DND-41 (cell line): ENCODE measurements at regions not wholly inside any gene's neighbourhood (a gene's known extent, or its start where the extent isn't known, plus 50 kb on each side); places are given as distances from the start of the nearest gene placed in this dataset.

Experiments
- CTCF ChIP-seq: IDR thresholded peaks from 2 replicates; pipeline ENCODE4 v1.5.1; 2012; ENCODE audit warnings: borderline replicate concordance, low read length, moderate library complexity, mild to moderate bottlenecking; ENCODE audit not compliant: poor library complexity, severe bottlenecking; ENCODE audit errors: extremely low read depth
- EZH2 ChIP-seq: IDR thresholded peaks from 3 replicates; pipeline ENCODE4 v1.6.1; 2012; ENCODE audit warnings: borderline replicate concordance, low read depth, mild to moderate bottlenecking, moderate library complexity, low read length, inconsistent platforms; ENCODE audit not compliant: severe bottlenecking

DNA sequence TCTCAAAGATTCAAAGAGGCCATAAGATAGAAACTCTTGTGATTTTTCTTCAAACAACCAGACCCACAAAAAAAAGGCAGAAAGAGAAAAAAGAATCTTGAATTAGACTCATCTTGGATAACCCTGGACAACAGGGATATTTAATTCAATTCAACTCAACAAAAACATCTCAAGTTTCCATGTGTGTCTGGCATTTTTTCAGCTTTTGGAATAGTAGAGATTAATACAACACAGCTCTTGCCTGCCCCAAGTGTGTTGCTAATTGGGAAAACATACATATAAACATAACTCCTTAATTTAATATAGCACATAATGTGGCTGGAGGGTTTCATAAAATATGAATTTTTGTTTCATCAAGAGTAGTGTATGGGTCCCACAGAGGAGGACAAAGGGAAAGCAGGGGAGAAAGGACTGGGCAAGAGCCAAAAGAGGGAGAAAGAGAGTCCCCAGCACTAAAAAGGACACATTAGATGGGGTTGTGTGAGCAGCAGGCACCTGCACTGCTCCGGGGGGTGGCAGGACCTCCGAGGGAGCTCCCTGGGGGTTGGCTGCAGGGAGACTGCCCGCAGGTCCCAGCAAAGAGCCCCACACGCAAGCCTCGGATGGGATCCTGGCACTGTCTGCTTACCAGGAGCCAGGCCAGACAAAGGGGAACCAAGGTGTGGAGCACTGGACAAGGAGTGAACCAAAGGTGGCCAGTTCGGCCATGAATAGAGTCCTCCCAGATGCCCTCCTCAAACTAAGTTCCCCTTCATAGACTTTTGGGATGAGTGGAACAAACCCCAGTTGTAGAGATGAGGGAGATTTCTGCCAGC, 65.6 kb upstream of the TMEM72 start:
- TF ChIP-seq CTCF = no peak
- TF ChIP-seq EZH2 = no peak
